NCI-H2081 treated with DMSO at 0.1 percent for 48 hours (cell line): ENCODE measurements at regions not wholly inside any gene's neighbourhood (a gene's known extent, or its start where the extent isn't known, plus 50 kb on each side); places are given as distances from the start of the nearest gene placed in this dataset.
"Not testable (repeated sequence)": the region's sequence is repeated elsewhere in the genome, so short reads cannot be mapped to it uniquely, and the experiment has no call there.

Experiments used
- DNase-seq: peaks from one replicate; lab custom pipeline; 2025; lab: John Stamatoyannopoulos, UW

- DNase-seq, result no peak
Observed at GRCh38 chr13:74574964-74575728, 440.9 kb upstream of the KLF12 start.

- DNase-seq, result no peak
Observed at GRCh38 chr13:74573654-74574053, 439.4 kb upstream of the KLF12 start.

- no peak for DNase-seq
Observed at GRCh38 chr13:74571811-74572210, 437.6 kb upstream of the KLF12 start.

GRCh38 chr13:74570834-74571233, 436.6 kb upstream of the KLF12 start:
- DNase-seq, result no peak

- DNase-seq, result no peak
Observed at GRCh38 chr13:74570046-74570445, 435.8 kb upstream of the KLF12 start.

GRCh38 chr13:74569251-74569650, 435.0 kb upstream of the KLF12 start:
- DNase-seq, result no peak

- no peak for DNase-seq
Observed at GRCh38 chr13:74567485-74567884, 433.3 kb upstream of the KLF12 start.

- no peak for DNase-seq
Observed at GRCh38 chr13:74562381-74562780, 428.2 kb upstream of the KLF12 start.

GRCh38 chr13:74561155-74561554, 427.0 kb upstream of the KLF12 start:
- no peak for DNase-seq

- no peak for DNase-seq
Observed at GRCh38 chr13:74560325-74560724, 426.1 kb upstream of the KLF12 start.

GRCh38 chr13:74557870-74558269, 423.7 kb upstream of the KLF12 start:
- no peak for DNase-seq

- DNase-seq, result no peak
Observed at GRCh38 chr13:74555651-74556420, 421.6 kb upstream of the KLF12 start.

- DNase-seq, result no peak
Observed at GRCh38 chr13:74555276-74555625, 421.0 kb upstream of the KLF12 start.

GRCh38 chr13:74554569-74555275, 420.5 kb upstream of the KLF12 start:
- DNase-seq, result no peak

GRCh38 chr13:74550039-74550438, 415.8 kb upstream of the KLF12 start:
- no peak for DNase-seq

- DNase-seq, result not testable (repeated sequence)
Observed at GRCh38 chr13:74536649-74537048, 402.4 kb upstream of the KLF12 start.

GRCh38 chr13:74533226-74533625, 399.0 kb upstream of the KLF12 start:
- DNase-seq, result no peak

GRCh38 chr13:74530011-74530410, 395.8 kb upstream of the KLF12 start:
- DNase-seq, result no peak

- DNase-seq, result no peak
Observed at GRCh38 chr13:74528734-74529513, 394.7 kb upstream of the KLF12 start.

GRCh38 chr13:74523057-74523456, 388.9 kb upstream of the KLF12 start:
- DNase-seq, result no peak

GRCh38 chr13:74511523-74511922, 377.3 kb upstream of the KLF12 start:
- no peak for DNase-seq

- DNase-seq, result no peak
Observed at GRCh38 chr13:74487091-74487722, 353.0 kb upstream of the KLF12 start.
